Astrocyte (in vitro differentiated cells and primary cell): ENCODE measurements at regions not wholly inside any gene's neighbourhood (a gene's known extent, or its start where the extent isn't known, plus 50 kb on each side); places are given as distances from the start of the nearest gene placed in this dataset.

Experiments used
- EZH2 ChIP-seq: IDR thresholded peaks from 2 replicates; pipeline ENCODE4 v1.6.1; 2012; ENCODE audit warnings: mild to moderate bottlenecking, low read length, inconsistent platforms; ENCODE audit not compliant: insufficient read depth
- TF ChIP-seq, protein P1 (sequence below): IDR thresholded peaks from 2 replicates; pipeline ENCODE4 v1.5.1; 2011; ENCODE audit warnings: low read depth, mild to moderate bottlenecking, inconsistent platforms, low read length, moderate library complexity; ENCODE audit not compliant: insufficient read depth

GRCh38 chr15:38066612-38067011 is 132.2 kb downstream of the TMCO5A start:
- TF ChIP-seq, protein P1, sequence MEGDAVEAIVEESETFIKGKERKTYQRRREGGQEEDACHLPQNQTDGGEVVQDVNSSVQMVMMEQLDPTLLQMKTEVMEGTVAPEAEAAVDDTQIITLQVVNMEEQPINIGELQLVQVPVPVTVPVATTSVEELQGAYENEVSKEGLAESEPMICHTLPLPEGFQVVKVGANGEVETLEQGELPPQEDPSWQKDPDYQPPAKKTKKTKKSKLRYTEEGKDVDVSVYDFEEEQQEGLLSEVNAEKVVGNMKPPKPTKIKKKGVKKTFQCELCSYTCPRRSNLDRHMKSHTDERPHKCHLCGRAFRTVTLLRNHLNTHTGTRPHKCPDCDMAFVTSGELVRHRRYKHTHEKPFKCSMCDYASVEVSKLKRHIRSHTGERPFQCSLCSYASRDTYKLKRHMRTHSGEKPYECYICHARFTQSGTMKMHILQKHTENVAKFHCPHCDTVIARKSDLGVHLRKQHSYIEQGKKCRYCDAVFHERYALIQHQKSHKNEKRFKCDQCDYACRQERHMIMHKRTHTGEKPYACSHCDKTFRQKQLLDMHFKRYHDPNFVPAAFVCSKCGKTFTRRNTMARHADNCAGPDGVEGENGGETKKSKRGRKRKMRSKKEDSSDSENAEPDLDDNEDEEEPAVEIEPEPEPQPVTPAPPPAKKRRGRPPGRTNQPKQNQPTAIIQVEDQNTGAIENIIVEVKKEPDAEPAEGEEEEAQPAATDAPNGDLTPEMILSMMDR, result no peak
- TF ChIP-seq EZH2, result no peak
